ENCODE measurements at regions not wholly inside any gene's neighbourhood (a gene's known extent, or its start where the extent isn't known, plus 50 kb on each side); places are given as distances from the start of the nearest gene placed in this dataset.

DNA sequence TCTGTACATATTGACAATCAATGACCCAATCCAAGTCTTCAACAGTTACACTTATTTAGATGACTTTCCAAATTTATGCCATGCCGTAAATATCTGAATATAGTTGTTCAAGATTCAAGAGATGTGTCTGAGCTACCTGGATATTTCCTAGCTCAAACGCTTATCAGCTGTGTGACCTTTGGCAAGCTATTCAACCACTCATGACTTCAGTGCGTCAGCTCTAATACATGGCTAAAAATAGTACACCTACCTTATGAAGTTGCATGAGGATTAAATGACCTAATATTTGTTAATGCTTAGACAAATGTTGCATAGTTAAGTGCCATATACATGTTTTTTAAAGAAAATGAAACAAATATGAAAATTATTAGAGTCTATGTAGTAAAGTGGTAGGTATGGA, 704.1 kb downstream of the OLFM4 start:
- TF ChIP-seq, protein P1, sequence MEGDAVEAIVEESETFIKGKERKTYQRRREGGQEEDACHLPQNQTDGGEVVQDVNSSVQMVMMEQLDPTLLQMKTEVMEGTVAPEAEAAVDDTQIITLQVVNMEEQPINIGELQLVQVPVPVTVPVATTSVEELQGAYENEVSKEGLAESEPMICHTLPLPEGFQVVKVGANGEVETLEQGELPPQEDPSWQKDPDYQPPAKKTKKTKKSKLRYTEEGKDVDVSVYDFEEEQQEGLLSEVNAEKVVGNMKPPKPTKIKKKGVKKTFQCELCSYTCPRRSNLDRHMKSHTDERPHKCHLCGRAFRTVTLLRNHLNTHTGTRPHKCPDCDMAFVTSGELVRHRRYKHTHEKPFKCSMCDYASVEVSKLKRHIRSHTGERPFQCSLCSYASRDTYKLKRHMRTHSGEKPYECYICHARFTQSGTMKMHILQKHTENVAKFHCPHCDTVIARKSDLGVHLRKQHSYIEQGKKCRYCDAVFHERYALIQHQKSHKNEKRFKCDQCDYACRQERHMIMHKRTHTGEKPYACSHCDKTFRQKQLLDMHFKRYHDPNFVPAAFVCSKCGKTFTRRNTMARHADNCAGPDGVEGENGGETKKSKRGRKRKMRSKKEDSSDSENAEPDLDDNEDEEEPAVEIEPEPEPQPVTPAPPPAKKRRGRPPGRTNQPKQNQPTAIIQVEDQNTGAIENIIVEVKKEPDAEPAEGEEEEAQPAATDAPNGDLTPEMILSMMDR (IDR thresholded peaks at IDR 0.05), result no peak
- TF ChIP-seq POLR2A (IDR thresholded peaks at IDR 0.05) (no peak), POLR2AphosphoS5 (IDR thresholded peaks at IDR 0.05) (no peak), EP300 (IDR thresholded peaks at IDR 0.05) (no peak)
